PC-3 (cell line): ENCODE measurements at regions not wholly inside any gene's neighbourhood (a gene's known extent, or its start where the extent isn't known, plus 50 kb on each side); places are given as distances from the start of the nearest gene placed in this dataset.

Source experiments
- ATAC-seq: fragments of 200-7000 bp; cut with Tn5 transposase; 2 replicates; pipeline ENCODE4 v1.9.1; 2020; ENCODE audit warnings: mild to moderate bottlenecking, moderate library complexity
- BruUV-seq: library from RNA; stranded (reverse); fragments of 400-500 nt; replicated peaks from 2 replicates; lab custom pipeline; 2021; lab: Mats Ljungman, UMichigan
- CTCF ChIA-PET: fragments of 300-600 bp; sonication (Branson Sonifier 250); formaldehyde crosslinking; loops from one replicate; lab custom pipeline; 2022; ENCODE audit warnings: antibody characterized with exemption; lab: Charles Lee
- POLR2A ChIA-PET: fragments of 300-600 bp; sonication (Branson Sonifier 250); formaldehyde crosslinking; loops from one replicate; lab custom pipeline; 2022; ENCODE audit warnings: antibody characterized with exemption; ENCODE audit not compliant: unreplicated experiment; lab: Charles Lee
- DNase-seq: peaks from one replicate; pipeline ENCODE4 v3.0.0-alpha.2; 2015
- H2AFZ ChIP-seq: fragments of 300-600 bp; sonication (generic); 2 replicates; pipeline ENCODE4 v1.6.0; 2016; ENCODE audit warnings: antibody characterized with exemption, low read length
- H3F3A ChIP-seq: fragments of 300-600 bp; sonication (generic); one replicate; pipeline ENCODE4 v1.6.0; 2017; ENCODE audit warnings: antibody characterized with exemption, low read length, control low read depth, mild to moderate bottlenecking; ENCODE audit not compliant: unreplicated experiment
- H3K27ac ChIP-seq: fragments of 300-600 bp; sonication (generic); 2 replicates; pipeline ENCODE4 v1.5.1; 2016; ENCODE audit warnings: mild to moderate bottlenecking, low read length
- H3K27me3 ChIP-seq: fragments of 300-600 bp; sonication (generic); 2 replicates; pipeline ENCODE4 v1.6.1; 2016; ENCODE audit warnings: low read length, mixed read lengths
- H3K36me3 ChIP-seq: fragments of 300-600 bp; sonication (generic); 2 replicates; pipeline ENCODE4 v1.6.1; 2016; ENCODE audit warnings: low read depth, mixed run types, low read length, mixed read lengths
- H3K4me1 ChIP-seq: fragments of 300-600 bp; sonication (generic); 2 replicates; pipeline ENCODE4 v1.5.1; 2016; ENCODE audit warnings: low read length; ENCODE audit not compliant: insufficient read depth
- H3K4me2 ChIP-seq: fragments of 300-600 bp; sonication (generic); 2 replicates; pipeline ENCODE4 v1.6.0; 2016; ENCODE audit warnings: low read length
- H3K4me3 ChIP-seq: fragments of 300-600 bp; sonication (generic); 2 replicates; pipeline ENCODE4 v1.5.1; 2016; ENCODE audit warnings: mild to moderate bottlenecking, low read length, mixed read lengths
- H3K79me2 ChIP-seq: fragments of 300-600 bp; sonication (generic); 2 replicates; pipeline ENCODE4 v1.6.1; 2017; ENCODE audit warnings: low read length, mixed read lengths
- H3K9ac ChIP-seq: fragments of 300-600 bp; sonication (generic); 2 replicates; pipeline ENCODE4 v1.6.0; 2016; ENCODE audit warnings: mild to moderate bottlenecking, low read length
- H3K9me2 ChIP-seq: fragments of 300-600 bp; sonication (generic); replicated peaks from 2 replicates; pipeline ENCODE4 v1.6.1; 2016; ENCODE audit warnings: mixed run types, low read length, mixed read lengths
- H3K9me3 ChIP-seq: fragments of 300-600 bp; sonication (generic); 2 replicates; pipeline ENCODE4 v1.6.1; 2016; ENCODE audit warnings: low read length, mixed read lengths
- H4K20me1 ChIP-seq: fragments of 300-600 bp; sonication (generic); 2 replicates; pipeline ENCODE4 v1.6.1; 2016; ENCODE audit warnings: low read length, mixed read lengths
- EZH2 ChIP-seq: fragments of 300-600 bp; sonication (generic); IDR thresholded peaks from one replicate; pipeline ENCODE4 v1.6.1; 2017; ENCODE audit warnings: antibody characterized with exemption, mild to moderate bottlenecking, low read length; ENCODE audit not compliant: unreplicated experiment
- EZH2phosphoT487 ChIP-seq: fragments of 300-600 bp; sonication (generic); IDR thresholded peaks from 2 replicates; pipeline ENCODE4 v1.6.1; 2018; ENCODE audit warnings: mild to moderate bottlenecking, antibody characterized with exemption, low read length, borderline replicate concordance
- intact Hi-C: fragments of 100-400 bp; cut with micrococcal nuclease; formaldehyde crosslinking; loops from 2 replicates; pipeline ENCODE4 v1.9.0; 2023
- TF ChIP-seq, protein P1 (sequence below): fragments of 300-600 bp; sonication (generic); conservative IDR thresholded peaks from 2 replicates; pipeline ENCODE4 v1.5.1; 2017; ENCODE audit warnings: antibody characterized with exemption, low read depth, mild to moderate bottlenecking, low read length

DNA sequence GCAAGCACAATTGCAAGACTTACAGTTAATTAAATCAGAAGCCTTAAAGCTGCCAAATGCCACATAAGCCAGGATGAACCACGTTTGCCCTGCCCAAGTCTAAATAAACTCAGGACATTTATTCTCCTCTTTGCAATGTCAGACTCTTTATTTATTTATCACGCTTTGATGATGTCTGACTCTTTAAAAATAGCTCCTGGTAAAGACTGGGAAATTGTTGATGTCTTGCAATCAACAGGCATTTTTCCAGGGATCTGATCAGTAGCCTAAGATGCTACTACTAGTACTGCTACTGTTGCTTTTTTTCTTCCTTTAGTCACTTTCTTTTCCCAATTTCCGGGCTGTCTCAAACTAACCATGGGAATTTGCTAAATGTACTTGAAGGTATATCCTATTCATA lies 365.8 kb upstream of the MARCKS start:
- no peaks in the 10 kb centered on the region for H3K9me3 ChIP-seq
- ChIA-PET POLR2A (no interaction called here), CTCF (no interaction called here)
- TF ChIP-seq EZH2, result no peak
- TF ChIP-seq, protein P1, sequence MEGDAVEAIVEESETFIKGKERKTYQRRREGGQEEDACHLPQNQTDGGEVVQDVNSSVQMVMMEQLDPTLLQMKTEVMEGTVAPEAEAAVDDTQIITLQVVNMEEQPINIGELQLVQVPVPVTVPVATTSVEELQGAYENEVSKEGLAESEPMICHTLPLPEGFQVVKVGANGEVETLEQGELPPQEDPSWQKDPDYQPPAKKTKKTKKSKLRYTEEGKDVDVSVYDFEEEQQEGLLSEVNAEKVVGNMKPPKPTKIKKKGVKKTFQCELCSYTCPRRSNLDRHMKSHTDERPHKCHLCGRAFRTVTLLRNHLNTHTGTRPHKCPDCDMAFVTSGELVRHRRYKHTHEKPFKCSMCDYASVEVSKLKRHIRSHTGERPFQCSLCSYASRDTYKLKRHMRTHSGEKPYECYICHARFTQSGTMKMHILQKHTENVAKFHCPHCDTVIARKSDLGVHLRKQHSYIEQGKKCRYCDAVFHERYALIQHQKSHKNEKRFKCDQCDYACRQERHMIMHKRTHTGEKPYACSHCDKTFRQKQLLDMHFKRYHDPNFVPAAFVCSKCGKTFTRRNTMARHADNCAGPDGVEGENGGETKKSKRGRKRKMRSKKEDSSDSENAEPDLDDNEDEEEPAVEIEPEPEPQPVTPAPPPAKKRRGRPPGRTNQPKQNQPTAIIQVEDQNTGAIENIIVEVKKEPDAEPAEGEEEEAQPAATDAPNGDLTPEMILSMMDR, result no peak
- TF ChIP-seq EZH2phosphoT487, result no peak
- no peak overlapping the region for H3K27ac ChIP-seq
- H3K27me3 ChIP-seq, result no peaks in the 10 kb centered on the region
- H3K9me2 ChIP-seq, result no peaks in the 10 kb centered on the region
- H2AFZ ChIP-seq, result no peak overlapping the region
- no peaks in the 10 kb centered on the region for H3F3A ChIP-seq
- no peaks in the 10 kb centered on the region for H4K20me1 ChIP-seq
- DNase-seq, result no peak
- no TSS peak for BruUV-seq
- no peak overlapping the region for H3K9ac ChIP-seq
- H3K4me3 ChIP-seq, result no peak overlapping the region
- intact Hi-C loops, result no loop called here
- no peak for ATAC-seq
- H3K4me2 ChIP-seq, result no peak overlapping the region
- H3K79me2 ChIP-seq, result no peaks in the 10 kb centered on the region
- no peaks in the 10 kb centered on the region for H3K36me3 ChIP-seq
- 0 out of 2 replicates have a peak, but pooled peaks cover 5% of the 10 kb centered on the region for H3K4me1 ChIP-seq

DNA sequence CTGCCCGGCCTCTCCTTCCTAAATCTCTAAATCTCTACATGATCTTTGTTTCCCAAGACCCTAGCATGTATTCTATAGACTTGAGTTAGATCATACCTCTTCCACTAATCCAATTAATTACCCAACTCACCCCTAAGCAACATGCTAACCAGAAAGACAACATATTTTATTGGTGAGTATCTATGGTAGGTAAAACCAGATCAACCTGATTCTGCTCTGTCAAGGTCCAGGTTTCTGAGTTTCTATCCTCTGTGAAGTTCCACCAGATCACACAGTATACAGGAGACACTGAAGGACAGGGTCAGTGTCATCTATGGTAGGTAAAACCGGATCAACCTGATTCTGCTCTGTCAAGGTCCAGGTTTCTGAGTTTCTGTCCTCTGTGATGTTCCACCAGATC lies 363.2 kb upstream of the MARCKS start:
- CTCF ChIA-PET, result no interaction called here
- H3K27me3 ChIP-seq, result no peaks in the 10 kb centered on the region
- POLR2A ChIA-PET, result interaction anchor here (0.6 kb wide), 1 partner anchor 64 kb away, joined by 10 read pairs; no protein-coding TSS in a partner anchor
- 0 out of 2 replicates have a peak, but pooled peaks cover 5% of the 10 kb centered on the region for H3K4me1 ChIP-seq
- no peaks in the 10 kb centered on the region for H3K9me2 ChIP-seq
- H4K20me1 ChIP-seq, result no peaks in the 10 kb centered on the region
- no peaks in the 10 kb centered on the region for H3K79me2 ChIP-seq
- ATAC-seq (peak; percentile 20; the same call in 1 of the 2 replicates), DNase-seq (peak; percentile 56)
- no TSS peak for BruUV-seq
- no peak overlapping the region for H3K9ac ChIP-seq
- TF ChIP-seq EZH2, result no peak
- TF ChIP-seq, protein P1, result no peak
- TF ChIP-seq EZH2phosphoT487, result no peak
- no peak overlapping the region for H3K4me3 ChIP-seq
- H3F3A ChIP-seq, result no peaks in the 10 kb centered on the region
- no peak overlapping the region for H3K4me2 ChIP-seq
- H2AFZ ChIP-seq, result no peak overlapping the region
- no peaks in the 10 kb centered on the region for H3K36me3 ChIP-seq
- intact Hi-C loops, result no loop called here
- H3K27ac ChIP-seq, result no peak overlapping the region
- no peaks in the 10 kb centered on the region for H3K9me3 ChIP-seq

DNA sequence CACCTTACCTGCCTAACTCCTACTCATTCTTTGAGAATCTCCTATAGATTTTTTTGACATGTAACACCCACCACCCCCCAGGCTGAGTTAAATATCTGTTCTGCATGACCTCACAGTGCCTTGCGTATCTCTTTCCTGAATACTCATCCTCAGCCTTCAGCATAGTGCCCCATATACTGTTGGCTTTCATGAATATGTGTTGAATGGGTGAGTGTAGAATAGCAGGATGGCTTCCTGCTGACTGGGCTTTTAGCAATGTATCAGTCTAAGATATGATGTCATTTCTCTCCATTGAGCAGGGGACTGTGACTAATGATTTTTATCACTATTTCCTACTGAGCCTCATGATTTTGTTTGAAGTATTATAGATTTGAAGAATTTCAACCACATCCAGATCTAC lies 361.6 kb upstream of the MARCKS start:
- ChIA-PET POLR2A (no interaction called here), CTCF (no interaction called here)
- Histone ChIP-seq H3K36me3 (no peaks in the 10 kb centered on the region), H4K20me1 (no peaks in the 10 kb centered on the region), H3K79me2 (no peaks in the 10 kb centered on the region), H3K9me3 (no peaks in the 10 kb centered on the region), H3K4me2 (no peak overlapping the region), H3K9me2 (no peaks in the 10 kb centered on the region), H3K4me3 (no peak overlapping the region), H3K27ac (no peak overlapping the region), H3K9ac (no peak overlapping the region), H3K4me1 (no peaks in the 10 kb centered on the region), H2AFZ (no peak overlapping the region), H3K27me3 (no peaks in the 10 kb centered on the region), H3F3A (no peaks in the 10 kb centered on the region)
- TF ChIP-seq EZH2 (no peak), EZH2phosphoT487 (no peak)
- TF ChIP-seq, protein P1, result no peak
- ATAC-seq (peak; percentile 45), DNase-seq (peak; percentile 48)
- no TSS peak for BruUV-seq
- intact Hi-C loops, result no loop called here
